ENCODE measurements at regions not wholly inside any gene's neighbourhood (a gene's known extent, or its start where the extent isn't known, plus 50 kb on each side); places are given as distances from the start of the nearest gene placed in this dataset.

- ATAC-seq (ENCODE audit: low FRiP score) = no peak
- Histone ChIP-seq H3K36me3 (ENCODE audit: control insufficient read depth in 1 of 2, insufficient read depth in 2 of 2, low read length in 1 of 2) (no peaks in the 10 kb centered on the region), H3K27ac (ENCODE audit: low read depth in 1 of 2, low read length in 2 of 2) (no peak overlapping the region), H3K9me3 (ENCODE audit: control insufficient read depth, low read length) (no peaks in the 10 kb centered on the region), H3K4me3 (ENCODE audit: low read length in 2 of 2) (no peak overlapping the region), H3K4me1 (ENCODE audit: control insufficient read depth in 1 of 2, insufficient read depth in 2 of 2, low read length in 2 of 2) (no peaks in the 10 kb centered on the region), H3K27me3 (ENCODE audit: control insufficient read depth in 1 of 2, insufficient read depth in 2 of 2, low read length in 1 of 2) (no peaks in the 10 kb centered on the region)
- intact Hi-C loops (cut with DNase I) = no loop called here
- 67 to 70% methylated on average over 1 of the region's 1 CpG for WGBS, 2 donors
- DNase-seq = no peak
Measured at GRCh38 chrX:4831574-4831973, 1118.1 kb upstream of the PRKX start.

DNA sequence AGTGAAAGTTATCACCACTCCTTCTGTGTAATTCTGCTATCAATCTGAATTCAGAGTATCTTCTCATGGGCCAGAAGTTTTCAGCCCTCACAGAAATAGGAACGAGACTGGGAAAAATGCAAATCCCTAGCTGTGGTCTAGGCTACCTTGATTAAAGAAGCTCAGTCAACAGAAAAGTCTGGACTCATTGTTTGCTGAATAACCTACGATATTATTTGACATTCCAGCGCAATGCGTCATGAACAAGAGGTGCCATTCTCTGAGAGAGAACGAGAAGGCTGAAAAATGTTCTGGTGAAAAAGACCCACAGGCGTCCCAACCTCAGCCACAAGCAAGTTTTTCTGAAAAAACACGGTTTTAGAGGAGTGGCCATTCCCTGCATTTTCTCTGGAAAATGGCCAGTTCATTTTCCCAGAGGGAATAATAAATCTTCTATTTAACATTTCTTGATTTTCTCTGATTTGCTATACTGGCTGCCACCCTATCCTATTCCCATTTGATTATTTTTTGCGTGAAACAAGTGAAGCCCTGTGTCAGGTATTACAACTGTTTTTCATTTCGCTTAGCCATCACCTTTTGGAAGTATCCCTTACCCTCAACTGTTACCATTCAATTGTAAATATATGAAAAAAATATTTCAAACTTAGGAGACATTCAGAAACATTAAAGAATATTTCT is 1117.6 kb upstream of the PRKX start:
- Histone ChIP-seq H3K4me3 (ENCODE audit: low read length in 2 of 2) (no peak overlapping the region), H3K27me3 (ENCODE audit: control insufficient read depth in 1 of 2, insufficient read depth in 2 of 2, low read length in 1 of 2) (no peaks in the 10 kb centered on the region), H3K36me3 (ENCODE audit: control insufficient read depth in 1 of 2, insufficient read depth in 2 of 2, low read length in 1 of 2) (no peaks in the 10 kb centered on the region), H3K4me1 (ENCODE audit: control insufficient read depth in 1 of 2, insufficient read depth in 2 of 2, low read length in 2 of 2) (no peaks in the 10 kb centered on the region), H3K27ac (ENCODE audit: low read depth in 1 of 2, low read length in 2 of 2) (no peak overlapping the region), H3K9me3 (ENCODE audit: control insufficient read depth, low read length) (no peaks in the 10 kb centered on the region)
- 27 to 35% methylated on average over 9 of the region's 9 CpGs for WGBS, 2 donors
- ATAC-seq (ENCODE audit: low FRiP score) (no peak), DNase-seq (no peak)
- intact Hi-C loops (cut with DNase I) = no loop called here

GRCh38 chrX:4825550-4825949 is 1112.1 kb upstream of the PRKX start:
- H3K27me3 ChIP-seq (ENCODE audit: control insufficient read depth in 1 of 2, insufficient read depth in 2 of 2, low read length in 1 of 2) = no peaks in the 10 kb centered on the region
- H3K9me3 ChIP-seq (ENCODE audit: control insufficient read depth, low read length) = no peaks in the 10 kb centered on the region
- intact Hi-C loops (cut with DNase I) = no loop called here
- H3K4me1 ChIP-seq (ENCODE audit: control insufficient read depth in 1 of 2, insufficient read depth in 2 of 2, low read length in 2 of 2) = no peaks in the 10 kb centered on the region
- 47 to 82% methylated on average over 3 of the region's 3 CpGs for WGBS, 2 donors
- H3K27ac ChIP-seq (ENCODE audit: low read depth in 1 of 2, low read length in 2 of 2) = no peak overlapping the region
- DNase-seq = peak in 1 of 2 donors; percentile 61
- H3K36me3 ChIP-seq (ENCODE audit: control insufficient read depth in 1 of 2, insufficient read depth in 2 of 2, low read length in 1 of 2) = no peaks in the 10 kb centered on the region
- no peak for ATAC-seq (ENCODE audit: low FRiP score)
- no peak overlapping the region for H3K4me3 ChIP-seq (ENCODE audit: low read length in 2 of 2)

- Histone ChIP-seq H3K36me3 (ENCODE audit: control insufficient read depth in 1 of 2, insufficient read depth in 2 of 2, low read length in 1 of 2) (no peaks in the 10 kb centered on the region), H3K4me3 (ENCODE audit: low read length in 2 of 2) (no peak overlapping the region), H3K4me1 (ENCODE audit: control insufficient read depth in 1 of 2, insufficient read depth in 2 of 2, low read length in 2 of 2) (peaks cover 0 to 2% of the 10 kb centered on the region in 2 donors), H3K27ac (ENCODE audit: low read depth in 1 of 2, low read length in 2 of 2) (no peak overlapping the region), H3K27me3 (ENCODE audit: control insufficient read depth in 1 of 2, insufficient read depth in 2 of 2, low read length in 1 of 2) (no peaks in the 10 kb centered on the region), H3K9me3 (ENCODE audit: control insufficient read depth, low read length) (no peaks in the 10 kb centered on the region)
- DNase-seq = no peak
- ATAC-seq (ENCODE audit: low FRiP score) = no peak
- intact Hi-C loops (cut with DNase I) = no loop called here
- WGBS, 2 donors = 4 to 11% methylated on average over 4 of the region's 4 CpGs
Measured at GRCh38 chrX:4809571-4809970, 1096.1 kb upstream of the PRKX start.

DNA sequence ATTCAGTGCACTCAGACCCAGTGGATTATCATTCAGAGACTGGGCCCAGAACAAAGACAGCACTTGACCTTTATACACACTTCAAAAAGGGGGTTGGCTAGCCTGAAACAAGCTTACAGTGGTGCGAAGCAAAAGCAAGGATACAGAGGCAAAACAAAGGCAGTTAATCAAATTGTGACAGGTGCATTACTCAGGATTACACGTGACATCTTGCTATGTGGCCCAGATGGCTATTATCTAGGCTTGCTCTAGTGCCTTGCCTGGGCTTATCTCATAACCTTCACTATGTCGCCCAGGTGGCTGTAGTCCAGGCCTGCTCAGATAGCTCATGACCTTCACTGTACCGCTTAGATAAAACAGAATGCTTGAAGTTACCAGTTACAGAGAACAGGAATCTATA is 1092.1 kb upstream of the PRKX start:
- no peak overlapping the region for H3K4me3 ChIP-seq (ENCODE audit: low read length in 2 of 2)
- H3K4me1 ChIP-seq (ENCODE audit: control insufficient read depth in 1 of 2, insufficient read depth in 2 of 2, low read length in 2 of 2) = peaks cover 0 to 2% of the 10 kb centered on the region in 2 donors
- no peak overlapping the region for H3K27ac ChIP-seq (ENCODE audit: low read depth in 1 of 2, low read length in 2 of 2)
- no peaks in the 10 kb centered on the region for H3K9me3 ChIP-seq (ENCODE audit: control insufficient read depth, low read length)
- no peak for ATAC-seq (ENCODE audit: low FRiP score)
- no peaks in the 10 kb centered on the region for H3K27me3 ChIP-seq (ENCODE audit: control insufficient read depth in 1 of 2, insufficient read depth in 2 of 2, low read length in 1 of 2)
- WGBS, 2 donors = 51 to 64% methylated on average over 4 of the region's 4 CpGs
- DNase-seq = no peak
- H3K36me3 ChIP-seq (ENCODE audit: control insufficient read depth in 1 of 2, insufficient read depth in 2 of 2, low read length in 1 of 2) = no peaks in the 10 kb centered on the region
- intact Hi-C loops (cut with DNase I) = no loop called here

DNA sequence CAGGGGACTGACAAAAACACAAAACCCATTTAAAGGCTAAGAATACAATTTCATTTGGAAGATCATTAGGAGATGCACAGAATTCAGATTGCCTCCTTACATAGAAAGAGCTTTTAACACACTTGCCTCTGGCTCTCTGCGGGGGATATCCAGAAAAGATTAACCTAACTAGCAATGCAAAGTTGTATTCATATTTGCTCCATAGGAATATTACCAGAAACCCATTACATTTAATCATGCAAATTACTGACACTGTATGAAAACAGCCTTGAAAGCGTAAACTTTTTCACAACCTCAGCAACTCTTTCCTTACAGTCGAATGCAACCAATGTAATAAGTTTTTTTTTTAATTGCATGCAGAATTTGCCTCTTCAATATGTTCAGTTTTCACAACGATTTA is 1087.3 kb upstream of the PRKX start:
- ATAC-seq (ENCODE audit: low FRiP score) = no peak
- H3K27me3 ChIP-seq (ENCODE audit: control insufficient read depth in 1 of 2, insufficient read depth in 2 of 2, low read length in 1 of 2) = no peaks in the 10 kb centered on the region
- intact Hi-C loops (cut with DNase I) = no loop called here
- no peaks in the 10 kb centered on the region for H3K36me3 ChIP-seq (ENCODE audit: control insufficient read depth in 1 of 2, insufficient read depth in 2 of 2, low read length in 1 of 2)
- DNase-seq = no peak
- no peak overlapping the region for H3K4me3 ChIP-seq (ENCODE audit: low read length in 2 of 2)
- 79 to 83% methylated on average over 4 of the region's 4 CpGs for WGBS, 2 donors
- H3K4me1 ChIP-seq (ENCODE audit: control insufficient read depth in 1 of 2, insufficient read depth in 2 of 2, low read length in 2 of 2) = no peaks in the 10 kb centered on the region
- H3K9me3 ChIP-seq (ENCODE audit: control insufficient read depth, low read length) = no peaks in the 10 kb centered on the region
- no peak overlapping the region for H3K27ac ChIP-seq (ENCODE audit: low read depth in 1 of 2, low read length in 2 of 2)

GRCh38 chrX:4787971-4788370 is 1074.5 kb upstream of the PRKX start:
- H3K27ac ChIP-seq (ENCODE audit: low read depth in 1 of 2, low read length in 2 of 2) = no peak overlapping the region
- no peaks in the 10 kb centered on the region for H3K9me3 ChIP-seq (ENCODE audit: control insufficient read depth, low read length)
- H3K27me3 ChIP-seq (ENCODE audit: control insufficient read depth in 1 of 2, insufficient read depth in 2 of 2, low read length in 1 of 2) = no peaks in the 10 kb centered on the region
- DNase-seq (no peak), ATAC-seq (ENCODE audit: low FRiP score) (no peak)
- intact Hi-C loops (cut with DNase I) = no loop called here
- no peak overlapping the region for H3K4me3 ChIP-seq (ENCODE audit: low read length in 2 of 2)
- no peaks in the 10 kb centered on the region for H3K36me3 ChIP-seq (ENCODE audit: control insufficient read depth in 1 of 2, insufficient read depth in 2 of 2, low read length in 1 of 2)
- H3K4me1 ChIP-seq (ENCODE audit: control insufficient read depth in 1 of 2, insufficient read depth in 2 of 2, low read length in 2 of 2) = no peaks in the 10 kb centered on the region
- 91 to 97% methylated on average over 1 of the region's 1 CpG for WGBS, 2 donors

DNA sequence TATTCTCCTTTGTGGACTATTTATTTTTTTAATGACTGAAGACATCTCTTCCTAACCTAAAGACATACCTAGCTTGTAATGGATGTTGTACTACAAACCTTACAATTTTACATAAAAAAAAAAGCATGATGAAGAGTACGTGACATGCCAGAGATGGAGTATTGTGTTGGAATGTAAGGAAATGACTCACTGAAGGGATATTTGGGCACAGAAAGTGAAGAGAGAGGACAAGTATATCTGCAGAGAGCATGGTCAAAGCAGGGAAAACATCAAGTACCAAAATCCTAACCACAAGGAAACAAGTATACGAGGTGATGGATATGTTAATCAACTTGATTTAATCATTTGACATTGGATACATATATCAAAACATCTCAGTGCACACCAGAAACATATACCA is 1051.4 kb upstream of the PRKX start:
- 29 to 36% methylated on average over 2 of the region's 2 CpGs for WGBS, 2 donors
- no peaks in the 10 kb centered on the region for H3K36me3 ChIP-seq (ENCODE audit: control insufficient read depth in 1 of 2, insufficient read depth in 2 of 2, low read length in 1 of 2)
- DNase-seq = no peak
- no peaks in the 10 kb centered on the region for H3K27me3 ChIP-seq (ENCODE audit: control insufficient read depth in 1 of 2, insufficient read depth in 2 of 2, low read length in 1 of 2)
- no peaks in the 10 kb centered on the region for H3K4me1 ChIP-seq (ENCODE audit: control insufficient read depth in 1 of 2, insufficient read depth in 2 of 2, low read length in 2 of 2)
- no peak for ATAC-seq (ENCODE audit: low FRiP score)
- no peak overlapping the region for H3K4me3 ChIP-seq (ENCODE audit: low read length in 2 of 2)
- H3K27ac ChIP-seq (ENCODE audit: low read depth in 1 of 2, low read length in 2 of 2) = no peak overlapping the region
- H3K9me3 ChIP-seq (ENCODE audit: control insufficient read depth, low read length) = no peaks in the 10 kb centered on the region
- intact Hi-C loops (cut with DNase I) = no loop called here

DNA sequence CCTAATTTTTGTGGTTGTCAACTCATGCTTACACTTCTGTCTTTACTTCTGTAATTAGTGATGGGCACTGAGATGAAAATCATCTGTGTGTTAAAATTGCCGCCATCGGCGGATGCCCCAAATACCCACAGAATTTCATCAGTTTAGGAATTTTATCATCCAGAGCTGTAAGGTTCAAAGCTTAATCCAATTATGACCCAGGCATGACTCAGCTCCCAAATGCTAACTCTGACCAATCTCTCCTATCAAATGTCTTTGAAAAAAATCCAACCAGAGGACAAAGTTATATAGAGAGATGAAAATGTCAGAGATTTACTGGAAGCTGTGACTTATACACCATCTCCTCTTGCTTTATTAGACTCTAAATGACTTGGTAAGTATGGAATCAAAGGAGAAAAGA is 1048.7 kb upstream of the PRKX start:
- 96% methylated on average over 3 of the region's 3 CpGs for WGBS, 2 donors
- Histone ChIP-seq H3K27me3 (ENCODE audit: control insufficient read depth in 1 of 2, insufficient read depth in 2 of 2, low read length in 1 of 2) (no peaks in the 10 kb centered on the region), H3K36me3 (ENCODE audit: control insufficient read depth in 1 of 2, insufficient read depth in 2 of 2, low read length in 1 of 2) (no peaks in the 10 kb centered on the region), H3K27ac (ENCODE audit: low read depth in 1 of 2, low read length in 2 of 2) (no peak overlapping the region), H3K4me1 (ENCODE audit: control insufficient read depth in 1 of 2, insufficient read depth in 2 of 2, low read length in 2 of 2) (no peaks in the 10 kb centered on the region), H3K9me3 (ENCODE audit: control insufficient read depth, low read length) (no peaks in the 10 kb centered on the region), H3K4me3 (ENCODE audit: low read length in 2 of 2) (no peak overlapping the region)
- ATAC-seq (ENCODE audit: low FRiP score) (no peak), DNase-seq (no peak)
- intact Hi-C loops (cut with DNase I) = no loop called here
